ENCODE measurements at regions not wholly inside any gene's neighbourhood (a gene's known extent, or its start where the extent isn't known, plus 50 kb on each side); places are given as distances from the start of the nearest gene placed in this dataset.

GRCh38 chr6:11961923-11962322 is 50.2 kb upstream of the HIVEP1 start:
- Histone ChIP-seq H3K9ac (no peak overlapping the region), H3K27me3 (no peaks in the 10 kb centered on the region), H3K36me3 (no peaks in the 10 kb centered on the region), H3K27ac (no peak overlapping the region), H3K9me3 (replicated peaks in 1 of 11) (peaks cover 0 to 3% (median under 1%) of the 10 kb centered on the region in 11 experiments; a peak in 1 of 22 replicates), H3K4me1 (no peaks in the 10 kb centered on the region), H3K4me2 (no peak overlapping the region), H4K20me1 (no peaks in the 10 kb centered on the region), H3K4me3 (no peak overlapping the region)
- TF ChIP-seq Cebpa-rat (IDR thresholded peaks at IDR 0.05), result no peak

GRCh38 chr6:11960909-11961779 is 51.0 kb upstream of the HIVEP1 start:
- Histone ChIP-seq H3K4me3 (no peak overlapping the region), H3K27me3 (no peaks in the 10 kb centered on the region), H4K20me1 (no peaks in the 10 kb centered on the region), H3K9me3 (replicated peaks in 1 of 11) (peaks cover 0 to 7% (median 3%) of the 10 kb centered on the region in 11 experiments; a peak in 2 of 22 replicates), H3K9ac (no peak overlapping the region), H3K36me3 (no peaks in the 10 kb centered on the region), H3K27ac (no peak overlapping the region), H3K4me1 (no peaks in the 10 kb centered on the region), H3K4me2 (no peak overlapping the region)
- no peak for TF ChIP-seq Cebpa-rat (IDR thresholded peaks at IDR 0.05)

- Histone ChIP-seq H4K20me1 (no peaks in the 10 kb centered on the region), H3K27ac (no peak overlapping the region), H3K27me3 (no peaks in the 10 kb centered on the region), H3K4me1 (no peaks in the 10 kb centered on the region), H3K4me3 (no peak overlapping the region), H3K9ac (no peak overlapping the region), H3K9me3 (replicated peaks in 1 of 11) (peaks cover 0 to 7% (median 3%) of the 10 kb centered on the region in 11 experiments; a peak in 2 of 22 replicates), H3K36me3 (no peaks in the 10 kb centered on the region), H3K4me2 (no peak overlapping the region)
- TF ChIP-seq Cebpa-rat (IDR thresholded peaks at IDR 0.05), result no peak
These were observed 55.3 kb upstream of the HIVEP1 start for GRCh38 chr6:11956781-11957180.

- H3K27me3 ChIP-seq, result no peaks in the 10 kb centered on the region
- no peak for TF ChIP-seq Cebpa-rat (IDR thresholded peaks at IDR 0.05)
- H3K27ac ChIP-seq, result no peak overlapping the region
- H3K36me3 ChIP-seq, result no peaks in the 10 kb centered on the region
- no peaks in the 10 kb centered on the region for H3K4me1 ChIP-seq
- no peaks in the 10 kb centered on the region for H4K20me1 ChIP-seq
- H3K4me2 ChIP-seq, result no peak overlapping the region
- H3K4me3 ChIP-seq, result no peak overlapping the region
- H3K9ac ChIP-seq, result no peak overlapping the region
- peaks cover 0 to 15% (median 3%) of the 10 kb centered on the region in 11 experiments; a peak in 4 of 22 replicates for H3K9me3 ChIP-seq (replicated peaks in 1 of 11)
These were observed 58.5 kb upstream of the HIVEP1 start for GRCh38 chr6:11953641-11954040.

GRCh38 chr6:11952316-11952715 is 59.8 kb upstream of the HIVEP1 start:
- H3K4me2 ChIP-seq, result no peak overlapping the region
- no peak overlapping the region for H3K9ac ChIP-seq
- no peak overlapping the region for H3K4me3 ChIP-seq

GRCh38 chr6:11951868-11952267 is 60.2 kb upstream of the HIVEP1 start:
- Histone ChIP-seq H3K27ac (no peak overlapping the region), H4K20me1 (no peaks in the 10 kb centered on the region), H3K4me1 (no peaks in the 10 kb centered on the region), H3K9me3 (replicated peaks in 1 of 11) (peaks cover 0 to 12% (median 1%) of the 10 kb centered on the region in 11 experiments; a peak in 4 of 22 replicates), H3K36me3 (no peaks in the 10 kb centered on the region), H3K27me3 (no peaks in the 10 kb centered on the region), H3K9ac (no peak overlapping the region), H3K4me3 (no peak overlapping the region), H3K4me2 (no peak overlapping the region)
- TF ChIP-seq Cebpa-rat (IDR thresholded peaks at IDR 0.05), result no peak

More at GRCh38 chr6:11952316-11952715, 59.8 kb upstream of the HIVEP1 start:
- H3K9me3 ChIP-seq (replicated peaks in 1 of 11), result peaks cover 0 to 15% (median 3%) of the 10 kb centered on the region in 11 experiments; a peak in 4 of 22 replicates
- no peaks in the 10 kb centered on the region for H3K27me3 ChIP-seq
- no peak overlapping the region for H3K27ac ChIP-seq
- H3K36me3 ChIP-seq, result no peaks in the 10 kb centered on the region
- no peaks in the 10 kb centered on the region for H3K4me1 ChIP-seq
- no peak for TF ChIP-seq Cebpa-rat (IDR thresholded peaks at IDR 0.05)
- H4K20me1 ChIP-seq, result no peaks in the 10 kb centered on the region

GRCh38 chr6:11950109-11950508 is 62.0 kb upstream of the HIVEP1 start:
- Histone ChIP-seq H3K9me3 (replicated peaks in 1 of 11) (peaks cover 0 to 8% (median 0%) of the 10 kb centered on the region in 11 experiments; a peak in 2 of 22 replicates), H3K27ac (no peak overlapping the region), H4K20me1 (no peaks in the 10 kb centered on the region), H3K4me1 (no peaks in the 10 kb centered on the region), H3K27me3 (no peaks in the 10 kb centered on the region), H3K4me2 (no peak overlapping the region), H3K36me3 (no peaks in the 10 kb centered on the region), H3K9ac (no peak overlapping the region), H3K4me3 (no peak overlapping the region)
- TF ChIP-seq Cebpa-rat (IDR thresholded peaks at IDR 0.05), result no peak

GRCh38 chr6:11947575-11947974 is 64.5 kb upstream of the HIVEP1 start:
- Histone ChIP-seq H3K4me2 (no peak overlapping the region), H3K9me3 (replicated peaks in 1 of 11) (peaks cover 0 to 8% (median 0%) of the 10 kb centered on the region in 11 experiments; a peak in 2 of 22 replicates), H3K27ac (no peak overlapping the region), H3K27me3 (no peaks in the 10 kb centered on the region), H3K9ac (no peak overlapping the region), H4K20me1 (no peaks in the 10 kb centered on the region), H3K4me1 (no peaks in the 10 kb centered on the region), H3K4me3 (no peak overlapping the region), H3K36me3 (no peaks in the 10 kb centered on the region)
- TF ChIP-seq Cebpa-rat (IDR thresholded peaks at IDR 0.05), result no peak

GRCh38 chr6:11947063-11947462 is 65.0 kb upstream of the HIVEP1 start:
- Histone ChIP-seq H3K9me3 (replicated peaks in 1 of 11) (peaks cover 0 to 8% (median 0%) of the 10 kb centered on the region in 11 experiments; a peak in 2 of 22 replicates), H3K27me3 (no peaks in the 10 kb centered on the region), H3K9ac (no peak overlapping the region), H3K4me3 (no peak overlapping the region), H4K20me1 (no peaks in the 10 kb centered on the region), H3K27ac (no peak overlapping the region), H3K36me3 (no peaks in the 10 kb centered on the region), H3K4me2 (no peak overlapping the region), H3K4me1 (no peaks in the 10 kb centered on the region)
- no peak for TF ChIP-seq Cebpa-rat (IDR thresholded peaks at IDR 0.05)

- no peaks in the 10 kb centered on the region for H3K27me3 ChIP-seq
These were observed 68.0 kb upstream of the HIVEP1 start for GRCh38 chr6:11944111-11944510.

More at GRCh38 chr6:11944111-11944510, 68.0 kb upstream of the HIVEP1 start:
- Histone ChIP-seq H3K4me1 (no peaks in the 10 kb centered on the region), H3K9ac (no peak overlapping the region), H4K20me1 (no peaks in the 10 kb centered on the region), H3K27ac (no peak overlapping the region), H3K9me3 (replicated peaks in 1 of 11) (no peaks in the 10 kb centered on the region), H3K4me2 (no peak overlapping the region), H3K36me3 (no peaks in the 10 kb centered on the region), H3K4me3 (no peak overlapping the region)
- no peak for TF ChIP-seq Cebpa-rat (IDR thresholded peaks at IDR 0.05)
